ENCODE measurements at regions not wholly inside any gene's neighbourhood (a gene's known extent, or its start where the extent isn't known, plus 50 kb on each side); places are given as distances from the start of the nearest gene placed in this dataset.

DNA sequence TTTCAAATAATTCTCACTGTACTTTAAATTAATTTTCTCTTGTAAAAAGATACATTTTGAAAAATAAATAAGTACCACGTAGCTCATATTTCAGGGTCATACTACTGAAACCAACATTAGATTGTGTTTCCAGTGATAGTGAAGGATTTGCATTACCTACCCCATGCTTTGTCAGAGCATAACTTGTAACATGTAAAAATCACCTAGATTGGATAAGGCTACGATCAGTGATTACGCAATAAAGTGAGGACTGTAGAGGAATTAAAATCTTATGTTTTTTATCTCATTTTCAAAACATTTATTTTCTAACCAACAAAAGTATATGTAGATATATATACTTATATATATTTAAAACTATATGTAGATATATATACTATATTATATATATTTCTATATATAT, 89.4 kb upstream of the VRK2 start:
- Histone ChIP-seq H3K9ac (ENCODE audit: low read depth, low read length, poor library complexity, severe bottlenecking) (no peak overlapping the region), H3K9me2 (replicated peaks; ENCODE audit: low read depth, low read length) (no peaks in the 10 kb centered on the region), H3K4me2 (ENCODE audit: low read depth, low read length, poor library complexity, severe bottlenecking) (no peak overlapping the region), H2AFZ (ENCODE audit: low read length) (no peak overlapping the region), H3F3A (ENCODE audit: low read depth) (no peaks in the 10 kb centered on the region), H3K9me3 (ENCODE audit: insufficient read depth, low read depth, low read length) (no peaks in the 10 kb centered on the region), H3K4me3 (ENCODE audit: low read length, poor library complexity, severe bottlenecking) (no peak overlapping the region), H3K79me2 (ENCODE audit: insufficient read depth, low read length) (no peaks in the 10 kb centered on the region), H3K4me1 (ENCODE audit: insufficient read depth, low read length, poor library complexity, severe bottlenecking) (no peaks in the 10 kb centered on the region), H3K27me3 (ENCODE audit: insufficient read depth, low read length, poor library complexity, severe bottlenecking) (no peaks in the 10 kb centered on the region), H3K36me3 (ENCODE audit: insufficient read depth, low read length) (no peaks in the 10 kb centered on the region), H4K20me1 (ENCODE audit: insufficient read depth, low read length, poor library complexity, severe bottlenecking) (no peaks in the 10 kb centered on the region)
- TF ChIP-seq CTCF (conservative IDR thresholded peaks at IDR 0.05; ENCODE audit: low read length) (no peak), EZH2phosphoT487 (IDR thresholded peaks at IDR 0.05; ENCODE audit: borderline replicate concordance) (no peak)

- Histone ChIP-seq H3K27me3 (ENCODE audit: insufficient read depth, low read length, poor library complexity, severe bottlenecking) (no peaks in the 10 kb centered on the region), H3K4me1 (ENCODE audit: insufficient read depth, low read length, poor library complexity, severe bottlenecking) (no peaks in the 10 kb centered on the region), H3K4me3 (ENCODE audit: low read length, poor library complexity, severe bottlenecking) (no peak overlapping the region), H3K36me3 (ENCODE audit: insufficient read depth, low read length) (no peaks in the 10 kb centered on the region), H3F3A (ENCODE audit: low read depth) (no peaks in the 10 kb centered on the region), H2AFZ (ENCODE audit: low read length) (no peak overlapping the region), H3K4me2 (ENCODE audit: low read depth, low read length, poor library complexity, severe bottlenecking) (no peak overlapping the region), H4K20me1 (ENCODE audit: insufficient read depth, low read length, poor library complexity, severe bottlenecking) (no peaks in the 10 kb centered on the region), H3K79me2 (ENCODE audit: insufficient read depth, low read length) (no peaks in the 10 kb centered on the region), H3K9ac (ENCODE audit: low read depth, low read length, poor library complexity, severe bottlenecking) (no peak overlapping the region), H3K9me2 (replicated peaks; ENCODE audit: low read depth, low read length) (no peaks in the 10 kb centered on the region), H3K9me3 (ENCODE audit: insufficient read depth, low read depth, low read length) (no peaks in the 10 kb centered on the region)
- TF ChIP-seq EZH2phosphoT487 (IDR thresholded peaks at IDR 0.05; ENCODE audit: borderline replicate concordance) (no peak), CTCF (conservative IDR thresholded peaks at IDR 0.05; ENCODE audit: low read length) (no peak)
Measured at GRCh38 chr2:57959390-57959789, 87.2 kb upstream of the VRK2 start.

- H2AFZ ChIP-seq (ENCODE audit: low read length) = no peak overlapping the region
- no peaks in the 10 kb centered on the region for H4K20me1 ChIP-seq (ENCODE audit: insufficient read depth, low read length, poor library complexity, severe bottlenecking)
- no peak overlapping the region for H3K4me2 ChIP-seq (ENCODE audit: low read depth, low read length, poor library complexity, severe bottlenecking)
- H3K36me3 ChIP-seq (ENCODE audit: insufficient read depth, low read length) = no peaks in the 10 kb centered on the region
- H3K4me3 ChIP-seq (ENCODE audit: low read length, poor library complexity, severe bottlenecking) = no peak overlapping the region
- H3F3A ChIP-seq (ENCODE audit: low read depth) = no peaks in the 10 kb centered on the region
- H3K79me2 ChIP-seq (ENCODE audit: insufficient read depth, low read length) = no peaks in the 10 kb centered on the region
- no peaks in the 10 kb centered on the region for H3K9me3 ChIP-seq (ENCODE audit: insufficient read depth, low read depth, low read length)
- no peak for TF ChIP-seq CTCF (conservative IDR thresholded peaks at IDR 0.05; ENCODE audit: low read length)
- no peak for TF ChIP-seq EZH2phosphoT487 (IDR thresholded peaks at IDR 0.05; ENCODE audit: borderline replicate concordance)
- no peaks in the 10 kb centered on the region for H3K27me3 ChIP-seq (ENCODE audit: insufficient read depth, low read length, poor library complexity, severe bottlenecking)
- no peak overlapping the region for H3K9ac ChIP-seq (ENCODE audit: low read depth, low read length, poor library complexity, severe bottlenecking)
- no peaks in the 10 kb centered on the region for H3K9me2 ChIP-seq (replicated peaks; ENCODE audit: low read depth, low read length)
- no peaks in the 10 kb centered on the region for H3K4me1 ChIP-seq (ENCODE audit: insufficient read depth, low read length, poor library complexity, severe bottlenecking)
Measured at GRCh38 chr2:57962861-57963260, 83.7 kb upstream of the VRK2 start.
